GM21825 (cell line): ENCODE measurements at regions not wholly inside any gene's neighbourhood (a gene's known extent, or its start where the extent isn't known, plus 50 kb on each side); places are given as distances from the start of the nearest gene placed in this dataset.

Source experiments
- ATAC-seq: cut with Tn5 transposase; IDR thresholded peaks from one replicate; pipeline ENCODE4 v1.9.1; 2021; ENCODE audit warnings: mild to moderate bottlenecking, moderate library complexity; ENCODE audit not compliant: unreplicated experiment

DNA sequence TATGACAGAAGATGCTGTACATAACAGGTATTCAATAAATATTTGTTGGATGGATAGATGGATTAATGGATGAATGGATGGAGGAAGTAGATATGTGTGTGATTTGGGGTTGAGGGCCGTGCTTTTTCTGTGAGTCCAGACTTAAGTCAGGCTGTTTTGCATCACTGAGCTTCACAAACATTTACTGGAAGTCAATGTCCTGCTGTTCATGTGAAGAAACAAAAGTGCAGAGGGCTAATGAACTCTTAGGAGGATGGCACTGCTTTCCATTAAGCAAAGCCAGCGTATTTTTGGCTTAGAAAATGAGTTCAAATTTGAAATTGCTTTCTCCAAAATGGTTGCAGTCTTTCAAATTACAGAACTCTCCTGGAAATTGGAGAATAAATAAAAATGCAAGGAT lies 260.6 kb upstream of the SASH1 start:
- ATAC-seq = no peak

DNA sequence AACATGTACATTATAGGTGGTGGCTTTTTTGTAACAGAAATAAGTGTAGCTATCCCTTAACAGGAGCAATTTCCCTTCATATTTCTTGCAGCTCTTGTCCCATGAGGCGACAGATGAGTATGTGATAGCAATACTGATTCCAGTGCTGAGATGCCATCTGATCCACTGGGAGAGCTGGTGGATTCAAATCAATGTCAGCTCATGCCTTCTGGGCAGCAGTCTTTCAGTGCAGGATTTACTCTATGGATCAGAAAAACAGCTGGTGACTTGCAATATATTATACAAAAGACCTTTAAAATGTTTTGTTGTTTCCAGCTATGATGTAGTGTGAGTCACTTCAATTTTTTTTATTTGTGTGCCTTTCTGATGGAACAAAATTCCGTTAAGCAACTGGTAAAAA lies 259.9 kb upstream of the SASH1 start:
- no peak for ATAC-seq

DNA sequence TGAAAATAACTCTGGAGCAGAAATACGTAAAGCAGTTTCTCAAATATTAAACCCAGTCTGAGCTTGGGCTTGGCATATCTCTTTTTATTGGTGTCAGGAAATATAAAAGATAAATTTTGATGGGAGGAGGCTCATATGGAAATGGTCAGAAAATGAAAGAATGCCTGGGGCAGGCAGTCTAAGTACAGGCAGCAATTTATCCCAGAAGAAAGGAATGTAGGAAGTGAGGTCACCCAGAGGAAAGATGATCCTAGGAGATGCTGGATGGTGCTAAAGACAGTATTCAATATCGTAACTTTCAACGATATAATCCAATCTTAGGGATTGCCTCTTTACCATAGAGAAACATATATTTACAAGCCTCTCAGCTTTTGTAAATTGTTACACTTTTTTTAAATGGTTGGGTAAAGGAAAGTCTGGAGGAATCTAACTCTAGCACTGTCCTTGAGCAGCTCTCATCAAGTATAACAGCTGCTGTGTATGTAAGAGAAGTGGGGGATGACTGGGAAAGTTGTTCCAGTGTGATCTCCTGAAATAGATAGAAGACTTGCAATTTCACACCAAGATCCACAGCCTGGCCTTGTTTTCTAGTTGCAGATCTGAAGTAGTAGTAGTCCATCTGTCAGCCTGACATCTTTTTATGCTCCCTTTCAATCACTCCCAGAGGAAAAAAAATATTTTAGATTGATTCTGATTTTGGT lies 256.9 kb upstream of the SASH1 start:
- no peak for ATAC-seq

DNA sequence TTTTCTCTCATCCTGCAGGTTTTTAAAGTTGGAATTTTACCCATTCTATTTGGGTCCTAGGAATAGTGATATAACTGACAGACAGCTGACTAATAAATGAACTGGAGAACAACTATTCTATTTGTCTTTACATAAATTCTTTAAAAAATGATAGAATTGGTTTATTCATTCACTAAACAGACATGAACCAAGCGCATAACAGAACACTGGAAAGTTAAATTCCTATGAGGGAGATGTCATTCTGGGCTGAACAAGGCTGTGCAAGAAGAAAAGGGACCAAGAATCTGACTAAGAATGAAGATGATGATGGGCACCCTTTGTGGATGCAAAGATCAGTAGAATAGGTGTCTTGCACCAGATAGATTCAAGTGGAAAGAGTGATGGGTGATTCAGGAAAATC lies 256.3 kb upstream of the SASH1 start:
- no peak for ATAC-seq

DNA sequence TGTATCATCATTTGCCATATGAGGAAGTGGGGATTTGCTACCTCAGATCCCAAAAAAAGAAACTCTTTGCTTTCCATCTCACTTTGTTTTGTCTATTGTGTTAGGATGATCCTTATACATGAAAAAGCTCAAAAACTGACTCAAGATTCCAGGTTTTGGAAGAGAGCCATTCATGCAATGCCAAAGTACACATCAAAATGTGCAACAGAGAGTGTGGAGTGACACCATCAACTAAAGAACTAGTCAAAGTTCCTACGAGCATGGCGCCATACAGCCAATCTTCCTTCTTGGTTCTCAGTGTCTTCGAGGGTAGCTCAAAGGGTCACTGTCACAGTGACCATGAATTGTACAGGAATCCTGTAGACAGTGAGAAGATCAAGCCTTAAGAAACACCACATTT lies 255.8 kb upstream of the SASH1 start:
- no peak for ATAC-seq

DNA sequence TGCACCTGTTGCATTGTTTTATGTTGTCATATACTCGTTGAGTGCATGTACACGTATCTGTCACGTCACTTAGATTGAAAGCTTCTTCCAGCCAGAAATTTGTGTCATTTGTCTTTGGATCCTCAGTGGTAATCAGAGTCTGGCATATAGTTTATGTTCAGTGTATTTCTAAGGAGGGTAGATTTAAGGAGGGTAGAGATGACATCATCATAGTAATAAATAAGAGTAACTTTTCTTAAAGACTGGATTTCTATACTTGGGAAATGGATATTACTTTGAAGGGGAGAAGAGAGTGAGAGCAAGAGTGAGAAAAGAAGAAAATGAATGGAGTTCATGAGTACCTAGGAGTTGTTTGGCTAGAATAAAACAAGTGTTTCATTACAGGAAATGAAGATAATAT lies 255.0 kb upstream of the SASH1 start:
- ATAC-seq = no peak

DNA sequence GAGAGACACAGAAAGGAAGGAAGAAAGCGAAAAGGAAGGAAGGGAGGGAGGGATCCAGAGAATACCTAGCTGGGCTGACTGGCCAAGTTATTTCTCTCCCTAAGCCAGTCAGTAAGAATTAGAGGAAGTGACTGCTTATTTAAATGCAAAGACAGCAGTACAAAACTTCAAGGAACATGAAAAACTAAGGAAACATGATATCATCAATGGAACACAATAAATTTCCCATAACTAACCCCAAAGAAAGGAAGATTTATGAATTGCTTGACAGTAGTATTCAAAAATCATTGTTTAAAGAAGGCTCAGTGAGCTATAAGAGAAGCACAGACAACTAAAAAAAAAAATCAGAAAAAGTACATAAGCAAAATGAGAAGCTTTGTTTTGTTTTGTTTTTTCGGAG lies 252.3 kb upstream of the SASH1 start:
- ATAC-seq = no peak

DNA sequence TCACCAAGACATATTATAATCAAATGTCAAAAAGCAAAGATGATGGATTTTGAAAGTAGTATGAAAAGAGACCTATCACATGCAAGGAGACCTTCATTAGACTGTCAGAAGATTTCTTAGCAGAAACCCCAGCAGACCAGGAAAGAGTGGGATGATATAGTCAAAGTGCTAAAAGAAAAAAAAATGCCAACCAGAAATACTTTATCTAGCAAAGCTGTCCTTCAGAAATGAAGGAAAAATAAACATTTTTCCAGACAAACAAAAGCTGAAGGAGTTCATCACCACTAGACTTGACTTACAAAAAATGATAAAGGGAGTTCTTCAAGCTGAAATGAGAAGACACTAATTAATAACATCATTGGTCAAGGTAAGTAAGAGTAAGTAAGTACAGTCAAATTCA lies 251.2 kb upstream of the SASH1 start:
- no peak for ATAC-seq

DNA sequence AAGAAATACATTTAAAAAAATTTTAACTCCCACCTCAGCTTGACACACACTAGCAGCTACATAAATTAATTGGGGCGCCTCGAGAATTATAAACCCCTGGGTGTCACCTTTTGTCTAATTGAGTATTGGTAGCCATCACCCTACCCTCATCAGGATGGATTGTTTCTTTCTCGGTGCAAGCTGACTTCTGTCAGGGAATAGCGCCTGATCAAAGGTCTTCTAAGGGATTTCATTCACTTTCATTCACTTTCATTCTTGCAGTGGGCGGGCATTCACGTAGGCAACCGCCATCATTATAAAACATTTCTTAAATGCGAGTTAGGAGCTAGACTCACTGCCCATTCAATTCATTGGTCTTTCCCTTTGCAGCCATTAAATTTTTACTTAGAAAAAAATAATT lies 239.2 kb upstream of the SASH1 start:
- no peak for ATAC-seq

DNA sequence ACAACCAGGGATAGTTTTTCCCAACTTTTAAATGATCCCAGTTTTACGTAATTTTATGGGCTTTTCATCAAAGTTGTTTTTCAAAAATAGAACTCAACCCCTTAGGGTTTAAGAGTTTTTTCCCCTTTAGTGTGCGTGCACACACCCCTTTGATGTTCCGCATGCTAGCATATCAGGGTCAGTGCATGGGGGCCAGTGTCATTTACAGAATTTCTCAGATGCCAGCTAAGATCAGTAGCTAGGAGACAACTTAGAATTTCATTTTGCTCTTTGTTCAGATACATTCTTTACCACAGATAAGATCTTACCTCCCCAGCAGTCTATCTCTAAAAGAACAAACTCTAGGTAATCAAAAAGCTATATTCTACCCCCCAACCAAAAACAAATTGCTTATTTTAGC lies 238.5 kb upstream of the SASH1 start:
- no peak for ATAC-seq

DNA sequence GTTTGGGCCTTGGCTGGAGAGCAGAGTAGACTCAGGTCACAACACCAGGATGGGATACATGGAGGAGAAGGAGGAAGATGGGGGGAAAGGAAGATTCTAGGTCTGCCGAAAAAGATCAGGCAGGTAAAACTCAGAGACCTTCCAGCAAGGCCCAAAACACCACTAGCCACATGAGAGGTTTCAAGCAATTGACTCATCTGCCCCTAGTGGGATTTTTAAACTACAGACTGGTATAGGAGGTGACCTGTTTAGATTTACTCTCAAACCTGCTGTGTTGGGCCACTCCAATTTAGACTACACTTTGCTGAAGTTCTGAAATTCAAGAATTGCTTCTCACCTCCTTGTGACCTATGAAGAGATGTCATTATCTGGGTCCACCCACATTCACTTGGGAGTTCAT lies 236.9 kb upstream of the SASH1 start:
- ATAC-seq = no peak

DNA sequence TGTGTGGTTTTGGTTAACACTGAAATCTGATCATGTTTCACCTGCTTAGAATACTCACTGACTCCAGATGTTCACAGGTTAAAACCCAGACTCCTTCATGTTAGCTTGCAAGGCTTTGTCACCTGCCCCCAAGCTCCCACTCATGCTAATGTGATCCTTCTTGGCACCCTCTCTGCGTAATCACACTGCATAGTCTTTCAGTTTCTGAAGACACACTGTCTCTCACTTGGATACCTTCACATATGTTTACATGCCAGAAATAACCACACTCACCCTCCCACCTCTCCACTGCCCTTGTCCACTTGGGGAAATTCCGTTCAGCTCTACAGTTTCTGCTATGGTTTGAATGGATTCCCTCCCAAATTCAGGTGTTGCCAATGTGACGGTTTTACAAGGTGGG lies 234.7 kb upstream of the SASH1 start:
- no peak for ATAC-seq

DNA sequence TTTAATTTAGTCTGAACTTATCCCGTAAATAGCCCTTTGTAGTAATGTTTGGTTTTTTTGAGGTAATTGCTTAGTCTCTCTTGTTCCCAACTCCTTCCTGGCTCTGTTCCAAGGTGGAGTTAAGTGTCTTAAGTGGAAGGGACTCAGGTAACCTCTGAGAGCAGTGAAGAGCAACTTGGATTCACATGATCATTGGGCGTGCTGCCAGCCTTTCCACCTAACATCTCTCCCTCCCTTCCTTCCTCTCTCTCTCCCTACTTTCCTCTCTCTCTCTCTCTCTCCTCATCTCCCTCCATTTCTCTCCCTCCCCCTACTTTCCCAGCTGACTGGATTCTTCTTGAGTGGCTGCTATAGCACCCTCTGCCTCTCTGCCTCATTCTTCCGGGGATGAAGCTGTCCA lies 232.9 kb upstream of the SASH1 start:
- no peak for ATAC-seq

DNA sequence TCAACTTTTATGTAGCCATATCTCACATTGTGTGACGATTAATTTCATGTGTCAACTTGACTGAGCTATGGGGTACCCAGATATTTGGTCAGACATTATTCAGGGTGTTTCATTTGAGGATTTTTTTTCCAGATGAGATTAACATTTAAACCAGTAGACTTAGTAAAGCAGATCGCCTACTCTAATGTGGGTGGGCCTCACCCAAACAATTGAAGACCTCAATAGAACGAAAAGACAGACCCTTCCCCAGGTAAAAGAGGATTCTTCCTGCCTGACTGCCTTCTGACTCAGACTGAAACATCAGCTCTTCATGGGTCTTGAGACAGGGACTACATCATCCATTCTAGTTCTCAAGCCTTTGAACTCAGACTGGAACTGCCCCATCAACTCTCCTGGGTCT lies 231.7 kb upstream of the SASH1 start:
- no peak for ATAC-seq

DNA sequence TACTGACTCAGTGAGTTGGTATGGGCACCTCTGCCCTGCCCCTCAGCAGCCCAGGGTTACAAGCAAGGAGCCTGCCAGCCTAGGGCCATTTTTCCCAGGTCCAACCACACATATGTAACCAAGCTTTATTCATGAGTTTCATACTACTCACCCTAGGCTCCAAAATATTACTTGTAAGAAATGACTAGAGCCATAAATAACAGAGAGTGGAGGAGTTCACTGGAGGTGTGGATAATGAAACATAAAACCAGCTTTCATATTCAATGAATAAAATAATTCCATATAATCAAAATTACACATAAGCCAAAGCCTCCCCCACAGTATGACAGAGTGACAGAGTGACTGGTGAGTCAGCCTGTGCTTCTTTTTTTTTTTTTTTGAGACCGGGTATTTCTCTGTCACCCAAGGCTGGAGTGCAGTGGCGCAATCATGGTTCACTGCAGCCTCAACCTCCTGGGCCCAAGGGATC lies 229.8 kb upstream of the SASH1 start:
- no peak for ATAC-seq

DNA sequence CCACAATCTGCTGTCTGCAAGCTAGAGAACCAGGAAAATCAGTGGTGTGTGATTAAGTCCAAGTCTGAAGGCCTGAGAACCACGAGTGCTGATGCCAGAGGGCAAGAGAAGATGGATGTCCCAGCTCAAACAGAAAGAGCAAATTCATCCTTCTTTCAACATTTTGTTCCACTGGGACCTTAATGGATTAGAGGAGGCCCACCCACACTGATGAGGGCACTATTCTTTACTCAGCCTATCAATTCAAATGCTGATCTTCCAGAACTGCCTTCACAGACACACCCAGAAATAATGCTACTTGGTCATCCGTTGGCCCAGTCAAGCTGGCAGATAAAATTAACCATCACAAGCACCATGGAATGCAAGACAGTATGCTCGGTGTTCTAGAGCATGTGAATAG lies 226.6 kb upstream of the SASH1 start:
- no peak for ATAC-seq

DNA sequence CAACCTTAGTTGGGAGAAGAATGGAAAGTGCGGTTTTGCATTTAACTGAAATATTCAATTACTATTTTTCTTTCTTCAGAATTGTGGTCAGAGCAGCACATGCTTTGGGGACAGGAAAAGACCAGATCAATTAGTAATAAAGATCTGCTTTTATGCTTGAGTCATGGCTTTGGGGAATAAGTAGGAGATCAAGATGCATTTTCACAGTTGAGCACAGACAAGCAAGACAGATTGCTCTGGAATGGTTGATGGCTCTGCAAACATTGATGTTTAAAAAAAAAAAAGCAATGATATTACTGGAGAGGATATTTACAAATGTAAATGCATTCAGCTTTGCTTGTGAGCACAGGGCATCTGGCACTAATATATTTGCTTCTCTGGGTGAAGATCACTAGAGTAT lies 224.4 kb upstream of the SASH1 start:
- ATAC-seq = no peak

DNA sequence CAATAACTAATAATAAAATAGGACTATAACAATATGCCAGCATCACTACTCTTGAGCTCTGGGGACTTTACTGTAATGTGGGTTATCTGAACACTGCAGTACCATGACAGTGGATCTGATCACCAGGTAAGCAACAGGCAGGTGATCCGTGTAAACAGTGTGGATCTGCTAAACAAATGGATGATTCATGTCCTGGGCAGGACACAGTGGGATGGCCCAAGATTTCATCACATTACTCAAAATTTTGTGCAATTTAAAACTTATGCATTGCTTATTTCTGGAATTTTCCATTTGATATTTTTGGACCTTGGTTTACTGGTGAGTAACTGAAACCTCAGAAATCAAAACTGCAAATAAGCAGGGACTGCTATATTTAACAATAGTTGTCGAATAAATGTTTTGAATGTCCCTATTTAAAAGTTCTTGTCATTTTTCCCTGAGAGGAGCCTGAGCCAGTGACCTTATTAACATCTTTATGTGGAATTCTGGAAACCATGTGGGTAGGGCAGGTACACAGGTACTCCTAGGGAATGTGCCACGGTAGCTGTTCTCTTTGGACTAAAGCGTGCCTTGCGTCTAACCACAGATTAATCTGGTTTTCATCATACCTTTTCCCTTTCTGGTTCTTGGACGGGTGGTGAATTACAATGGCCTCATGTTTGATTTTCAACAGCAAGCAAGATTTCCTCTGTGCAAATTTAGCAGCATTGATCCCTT lies 214.5 kb upstream of the SASH1 start:
- ATAC-seq = no peak

DNA sequence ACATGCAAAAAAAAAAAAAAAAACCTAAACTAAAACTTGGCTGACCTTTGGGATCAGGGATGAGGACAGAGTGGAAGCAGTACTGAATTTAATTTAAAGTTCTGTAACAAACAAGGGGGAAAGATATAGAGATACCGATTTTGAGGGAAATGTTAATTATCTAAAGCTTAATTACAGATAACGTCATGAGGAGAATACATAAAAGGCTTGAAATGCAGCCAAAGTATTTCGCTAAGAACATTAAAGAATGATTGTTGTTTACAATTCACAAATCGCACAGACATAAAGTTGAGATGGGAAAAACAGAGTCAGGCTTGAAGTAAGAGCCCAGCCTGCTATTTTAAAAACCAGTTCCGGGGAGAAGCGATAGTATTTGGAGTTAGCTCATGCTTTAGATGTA lies 208.0 kb upstream of the SASH1 start:
- ATAC-seq = no peak

DNA sequence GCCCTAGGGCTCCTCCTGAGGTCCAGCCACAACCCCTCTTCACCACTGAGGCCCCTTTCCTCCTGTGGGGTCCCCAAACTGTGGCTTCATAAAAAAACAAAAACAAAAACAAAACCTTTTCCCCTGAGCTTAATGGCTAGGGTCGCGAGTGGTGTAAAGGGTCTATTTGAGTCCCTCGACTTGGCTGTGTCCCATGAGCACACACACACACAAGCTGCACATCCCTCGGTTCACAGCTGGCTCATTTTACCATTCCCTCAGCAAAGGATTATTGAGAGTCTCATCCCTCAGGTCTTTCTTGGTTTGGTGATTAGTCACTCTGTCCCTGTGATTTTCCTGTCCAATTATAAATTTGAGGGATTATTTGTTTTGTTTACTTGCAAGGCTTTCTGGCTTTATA lies 206.1 kb upstream of the SASH1 start:
- no peak for ATAC-seq

DNA sequence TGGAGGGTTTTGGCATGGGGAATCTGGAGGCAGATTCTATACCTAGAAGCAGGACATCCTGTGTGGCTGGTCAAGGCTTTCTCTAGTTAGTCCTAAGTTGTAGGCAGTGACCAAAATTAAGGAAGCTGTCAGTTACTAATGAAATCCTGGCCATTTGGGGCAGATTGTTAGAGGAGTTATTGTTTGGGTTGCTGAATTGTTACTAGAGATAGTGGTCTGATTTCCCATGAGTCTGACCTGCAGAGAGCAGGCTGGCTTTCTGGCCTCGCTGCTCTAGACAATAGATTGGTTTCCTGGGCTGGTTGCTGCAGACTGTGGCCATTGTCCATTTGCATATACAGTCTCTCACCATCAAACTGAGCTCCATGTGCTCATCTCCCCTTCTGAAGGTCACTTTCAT lies 205.0 kb upstream of the SASH1 start:
- no peak for ATAC-seq

DNA sequence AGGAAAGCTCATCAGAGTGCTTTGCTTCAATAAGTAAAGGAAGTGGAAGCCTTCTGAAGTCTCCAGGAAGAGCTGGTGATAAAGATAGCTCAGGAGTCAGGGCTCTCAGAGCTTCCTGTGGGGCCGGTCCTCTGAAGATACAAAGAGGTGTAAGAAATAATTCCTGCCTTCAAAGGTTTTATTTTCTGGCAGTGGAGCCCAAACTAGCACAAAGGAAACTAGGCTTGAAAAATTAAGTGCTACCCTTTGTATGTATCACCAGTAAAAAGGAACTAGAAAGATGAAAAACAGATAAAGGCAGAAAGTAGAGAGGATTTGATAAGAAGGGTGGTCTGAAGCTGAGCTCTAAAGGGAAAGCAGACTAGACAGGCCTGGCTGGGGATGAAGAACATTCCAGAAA lies 204.1 kb upstream of the SASH1 start:
- ATAC-seq = no peak
